Lung (tissue), 11 donors: ENCODE measurements at regions not wholly inside any gene's neighbourhood (a gene's known extent, or its start where the extent isn't known, plus 50 kb on each side); places are given as distances from the start of the nearest gene placed in this dataset.
"Not testable (repeated sequence)": the region's sequence is repeated elsewhere in the genome, so short reads cannot be mapped to it uniquely, and the experiment has no call there.

ENCODE experiments used
- ATAC-seq: fragments of 200-7000 bp; cut with Tn5 transposase; one replicate; pipeline ENCODE4 v1.9.1; 2020; ENCODE audit warnings: moderate number of reproducible peaks; ENCODE audit not compliant: insufficient read depth, low FRiP score
- DNase-seq, 3 donors: peaks; one replicate each; pipeline ENCODE4 v3.0.0-alpha.2; 2013 to 2017
- H3K27ac ChIP-seq, 2 donors: one replicate each; pipeline ENCODE4 v1.5.1; 2013; ENCODE audit warnings: mild to moderate bottlenecking in 2 of 2, moderate library complexity in 2 of 2, control low read depth in 1 of 2, inconsistent platforms in 1 of 2, low read depth in 1 of 2, low read length in 1 of 2
- H3K27me3 ChIP-seq, 3 donors: one replicate each; pipeline ENCODE4 v1.5.1; 2013; ENCODE audit warnings: low read length in 2 of 3; ENCODE audit not compliant: control insufficient read depth in 3 of 3, insufficient read depth in 3 of 3
- H3K36me3 ChIP-seq, 4 donors: one replicate each; pipeline ENCODE4 v1.5.1; 2013; ENCODE audit warnings: low read length in 4 of 4, mild to moderate bottlenecking in 1 of 4, moderate library complexity in 1 of 4; ENCODE audit not compliant: control insufficient read depth in 4 of 4, insufficient read depth in 4 of 4
- H3K4me1 ChIP-seq, 5 donors: one replicate each; pipeline ENCODE4 v1.5.1; 2013; ENCODE audit warnings: low read length in 5 of 5, mild to moderate bottlenecking in 2 of 5, moderate library complexity in 1 of 5; ENCODE audit not compliant: control insufficient read depth in 5 of 5, insufficient read depth in 5 of 5
- H3K4me3 ChIP-seq: one replicate; pipeline ENCODE4 v1.5.1; 2013; ENCODE audit warnings: mild to moderate bottlenecking, control low read depth, moderate library complexity
- H3K9ac ChIP-seq, 2 donors: one replicate each; pipeline ENCODE4 v1.5.1; 2013; ENCODE audit warnings: low read length in 2 of 2, control low read depth in 1 of 2; ENCODE audit not compliant: insufficient read depth in 1 of 2
- H3K9me3 ChIP-seq, 4 donors: one replicate each; pipeline ENCODE4 v1.5.1; 2013; ENCODE audit warnings: low read length in 3 of 4, mild to moderate bottlenecking in 1 of 4, moderate library complexity in 1 of 4; ENCODE audit not compliant: control insufficient read depth in 4 of 4, insufficient read depth in 3 of 4
- CTCF ChIP-seq: IDR thresholded peaks from 2 replicates; pipeline ENCODE4 v1.5.1; 2012; ENCODE audit warnings: mild to moderate bottlenecking; ENCODE audit errors: control extremely low read depth, extremely low read depth
- WGBS, 2 donors: extraction: QIAGEN DNeasy Blood & Tissue Kit; methylation state at CpG; one replicate each; pipeline ENCODE4 v1.1.7; 2013; 5-methylcytosine and 5-hydroxymethylcytosine counted together
- donor health status: control.
- donor health status: control.
- donor health status: Bipolar disorder and iron deficiency.
- donor health status: healthy.
- donor health status: DM: yes; HTN: yes; CAD: no.

- no peaks in the 10 kb centered on the region for H3K27me3 ChIP-seq
- peak; percentile 63 for TF ChIP-seq CTCF
- H3K36me3 ChIP-seq, result no peaks in the 10 kb centered on the region
- H3K9me3 ChIP-seq, result peaks cover 0 to 12% (median 4%) of the 10 kb centered on the region in 4 donors
- H3K27ac ChIP-seq, result no peak overlapping the region
- 79 to 86% methylated on average over 8 of the region's 8 CpGs for WGBS, 2 donors
- no peak overlapping the region for H3K9ac ChIP-seq
- DNase-seq (no peak), ATAC-seq (no peak)
- H3K4me1 ChIP-seq, result peaks cover 0 to 4% (median 0%) of the 10 kb centered on the region in 5 donors
- no peak overlapping the region for H3K4me3 ChIP-seq
These were observed 250.5 kb downstream of the UACA start for GRCh38 chr15:70512772-70513362.

- WGBS, 2 donors, result 89 to 92% methylated on average over 2 of the region's 2 CpGs
- ATAC-seq, H3K36me3 ChIP-seq, H3K4me1 ChIP-seq, H3K27ac ChIP-seq, H3K27me3 ChIP-seq, H3K9ac ChIP-seq, H3K4me3 ChIP-seq, DNase-seq: not testable (repeated sequence)
- peaks cover 0 to 12% (median 4%) of the 10 kb centered on the region in 4 donors for H3K9me3 ChIP-seq
These were observed 251.3 kb downstream of the UACA start for GRCh38 chr15:70511972-70512587.

- H3K9ac ChIP-seq, result no peak overlapping the region
- no peak overlapping the region for H3K4me3 ChIP-seq
- TF ChIP-seq CTCF, result no peak
- DNase-seq, result no peak
- no peaks in the 10 kb centered on the region for H3K27me3 ChIP-seq
- ATAC-seq, result no peak
- peaks cover 0 to 12% (median 2%) of the 10 kb centered on the region in 5 donors for H3K4me1 ChIP-seq
- 98 to 99% methylated on average over 2 of the region's 2 CpGs for WGBS, 2 donors
- H3K27ac ChIP-seq, result no peak overlapping the region
- H3K9me3 ChIP-seq, result peaks cover 0 to 12% (median 4%) of the 10 kb centered on the region in 4 donors
- H3K36me3 ChIP-seq, result no peaks in the 10 kb centered on the region
These were observed 252.9 kb downstream of the UACA start for GRCh38 chr15:70510433-70510832.

- H3K36me3 ChIP-seq, result no peaks in the 10 kb centered on the region
- H3K27ac ChIP-seq, result peak overlapping the region in 1 of 2 donors; percentile 27
- no peak overlapping the region for H3K4me3 ChIP-seq
- H3K27me3 ChIP-seq, result no peaks in the 10 kb centered on the region
- WGBS, 2 donors, result 75 to 84% methylated on average over 4 of the region's 4 CpGs
- H3K9ac ChIP-seq, result no peak overlapping the region
- ATAC-seq (no peak), DNase-seq (no peak)
- TF ChIP-seq CTCF, result no peak
- H3K4me1 ChIP-seq, result peaks cover 0 to 12% (median 3%) of the 10 kb centered on the region in 5 donors
- peaks cover 0 to 12% (median 4%) of the 10 kb centered on the region in 4 donors for H3K9me3 ChIP-seq
These were observed 253.6 kb downstream of the UACA start for GRCh38 chr15:70509731-70510143.
